Sigmoid colon (tissue), 6 donors: ENCODE measurements at regions not wholly inside any gene's neighbourhood (a gene's known extent, or its start where the extent isn't known, plus 50 kb on each side); places are given as distances from the start of the nearest gene placed in this dataset.
A peak's percentile ranks its signal among the peaks of the same experiment; 100 is the strongest.

ENCODE experiments used
- DNase-seq: peaks from one replicate; pipeline ENCODE4 v3.0.0-alpha.2; 2019
- H3K27ac ChIP-seq, 4 donors: fragments of 200-600 bp; sonication (generic); one replicate each; pipeline ENCODE4 v1.5.1; 2016 to 2019; ENCODE audit warnings: mild to moderate bottlenecking in 1 of 4
- H3K27me3 ChIP-seq, 3 donors: fragments of 200-600 bp; sonication (generic); one replicate each; pipeline ENCODE4 v1.5.1; 2019; ENCODE audit warnings: mild to moderate bottlenecking in 1 of 3
- H3K36me3 ChIP-seq, 4 donors: fragments of 200-600 bp; sonication (generic); one replicate each; pipeline ENCODE4 v1.5.1; 2016 to 2019
- H3K4me1 ChIP-seq, 4 donors: fragments of 200-600 bp; sonication (generic); one replicate each; pipeline ENCODE4 v1.5.1; 2017 to 2019
- H3K4me3 ChIP-seq, 4 donors: fragments of 200-600 bp; sonication (generic); one replicate each; pipeline ENCODE4 v1.5.1; 2017 to 2019; ENCODE audit warnings: mild to moderate bottlenecking in 2 of 4, moderate library complexity in 1 of 4
- H3K9me3 ChIP-seq, 4 donors: fragments of 200-600 bp in 3 of 4; sonication (generic) in 3 of 4; one replicate each; pipeline versions ENCODE4 v1.5.1 to v1.6.1; 2013 to 2019
- EP300 ChIP-seq, 4 donors: sonication (generic); formaldehyde crosslinking; IDR thresholded peaks; one replicate each; pipeline ENCODE4 v1.6.1; 2017; ENCODE audit warnings: antibody characterized with exemption in 4 of 4
- POLR2A ChIP-seq, 2 donors: fragments of 450-650 bp; IDR thresholded peaks; one replicate each; pipeline ENCODE4 v1.6.1; 2016; ENCODE audit warnings: antibody characterized with exemption in 2 of 2, mild to moderate bottlenecking in 2 of 2, moderate library complexity in 2 of 2
- POLR2AphosphoS5 ChIP-seq, 4 donors: sonication (generic); formaldehyde crosslinking; IDR thresholded peaks; one replicate each; pipeline ENCODE4 v1.6.1; 2017; ENCODE audit warnings: antibody characterized with exemption in 4 of 4
- WGBS, 2 donors: extraction: QIAGEN DNeasy Blood & Tissue Kit; methylation state at CpG; one replicate each; pipeline ENCODE4 v1.1.7; 2013; 5-methylcytosine and 5-hydroxymethylcytosine counted together
- intact Hi-C: fragments of 100-400 bp; cut with DNase I; formaldehyde crosslinking; loops from one replicate; pipeline ENCODE4 v1.15.1; 2023
- TF ChIP-seq, protein P1 (sequence below), 4 experiments: fragments of 450-650 bp in 3 of 4; fragments of 200-600 bp in 1 of 4; IDR thresholded peaks; one replicate each; pipeline ENCODE4 v1.5.1; 2016 to 2019; ENCODE audit warnings: antibody characterized with exemption in 4 of 4, mild to moderate bottlenecking in 3 of 4, moderate library complexity in 2 of 4
- donor health status: healthy with polysubstance abuse.
- donor health status: healthy.

GRCh38 chr6:81816380-81816779, 63.9 kb upstream of the TENT5A start:
- Histone ChIP-seq H3K4me1 (no peaks in the 10 kb centered on the region), H3K9me3 (no peaks in the 10 kb centered on the region), H3K36me3 (no peaks in the 10 kb centered on the region), H3K4me3 (no peak overlapping the region), H3K27me3 (no peaks in the 10 kb centered on the region), H3K27ac (no peak overlapping the region)
- intact Hi-C loops, result no loop called here
- 81 to 84% methylated on average over 2 of the region's 2 CpGs for WGBS, 2 donors
- DNase-seq, result no peak
- TF ChIP-seq POLR2A (IDR thresholded peaks at IDR 0.05) (no peak), EP300 (IDR thresholded peaks at IDR 0.05) (no peak), POLR2AphosphoS5 (IDR thresholded peaks at IDR 0.05) (no peak)
- TF ChIP-seq, protein P1, sequence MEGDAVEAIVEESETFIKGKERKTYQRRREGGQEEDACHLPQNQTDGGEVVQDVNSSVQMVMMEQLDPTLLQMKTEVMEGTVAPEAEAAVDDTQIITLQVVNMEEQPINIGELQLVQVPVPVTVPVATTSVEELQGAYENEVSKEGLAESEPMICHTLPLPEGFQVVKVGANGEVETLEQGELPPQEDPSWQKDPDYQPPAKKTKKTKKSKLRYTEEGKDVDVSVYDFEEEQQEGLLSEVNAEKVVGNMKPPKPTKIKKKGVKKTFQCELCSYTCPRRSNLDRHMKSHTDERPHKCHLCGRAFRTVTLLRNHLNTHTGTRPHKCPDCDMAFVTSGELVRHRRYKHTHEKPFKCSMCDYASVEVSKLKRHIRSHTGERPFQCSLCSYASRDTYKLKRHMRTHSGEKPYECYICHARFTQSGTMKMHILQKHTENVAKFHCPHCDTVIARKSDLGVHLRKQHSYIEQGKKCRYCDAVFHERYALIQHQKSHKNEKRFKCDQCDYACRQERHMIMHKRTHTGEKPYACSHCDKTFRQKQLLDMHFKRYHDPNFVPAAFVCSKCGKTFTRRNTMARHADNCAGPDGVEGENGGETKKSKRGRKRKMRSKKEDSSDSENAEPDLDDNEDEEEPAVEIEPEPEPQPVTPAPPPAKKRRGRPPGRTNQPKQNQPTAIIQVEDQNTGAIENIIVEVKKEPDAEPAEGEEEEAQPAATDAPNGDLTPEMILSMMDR (IDR thresholded peaks at IDR 0.05), result no peak

DNA sequence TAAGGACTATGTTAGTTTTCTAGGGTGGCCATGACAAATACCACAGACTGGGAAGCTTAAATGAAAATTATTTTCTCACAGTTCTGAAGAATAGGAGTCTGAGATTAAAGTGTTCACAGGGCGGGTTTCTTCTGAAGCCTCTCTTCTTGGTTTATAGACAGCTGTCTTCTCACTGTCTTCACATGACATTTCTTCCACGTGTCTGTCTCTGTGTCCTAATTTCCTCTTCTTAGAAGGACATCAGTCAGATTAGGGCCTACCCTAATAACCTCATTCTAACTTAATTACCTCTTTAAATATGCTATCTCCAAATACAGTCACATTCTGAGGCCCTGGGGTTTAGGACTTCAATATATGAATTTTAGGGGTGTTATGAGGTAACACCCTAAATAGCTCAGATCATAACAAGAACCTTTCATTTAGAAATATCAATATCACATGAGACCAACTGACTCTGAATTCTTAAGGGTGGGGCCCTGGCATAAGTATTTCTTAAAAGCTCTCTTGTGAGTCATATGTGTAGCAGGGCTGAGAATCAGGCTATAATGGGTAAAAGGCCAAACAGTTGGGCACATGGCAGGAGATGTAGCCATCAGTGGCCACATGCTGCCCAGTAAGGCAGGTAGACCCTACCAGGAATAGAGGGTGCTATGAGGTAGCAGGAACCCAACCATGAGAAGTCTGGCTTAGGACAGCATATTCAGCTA, 62.0 kb upstream of the TENT5A start:
- H3K36me3 ChIP-seq, result no peaks in the 10 kb centered on the region
- 30 to 60% methylated on average over 2 of the region's 2 CpGs for WGBS, 2 donors
- no peak for DNase-seq
- no peak for TF ChIP-seq POLR2AphosphoS5 (IDR thresholded peaks at IDR 0.05)
- no peak for TF ChIP-seq EP300 (IDR thresholded peaks at IDR 0.05)
- H3K27me3 ChIP-seq, result no peaks in the 10 kb centered on the region
- H3K4me1 ChIP-seq, result peaks cover 0 to 5% (median 1%) of the 10 kb centered on the region in 4 donors
- intact Hi-C loops, result no loop called here
- no peaks in the 10 kb centered on the region for H3K9me3 ChIP-seq
- H3K27ac ChIP-seq, result no peak overlapping the region
- no peak overlapping the region for H3K4me3 ChIP-seq

DNA sequence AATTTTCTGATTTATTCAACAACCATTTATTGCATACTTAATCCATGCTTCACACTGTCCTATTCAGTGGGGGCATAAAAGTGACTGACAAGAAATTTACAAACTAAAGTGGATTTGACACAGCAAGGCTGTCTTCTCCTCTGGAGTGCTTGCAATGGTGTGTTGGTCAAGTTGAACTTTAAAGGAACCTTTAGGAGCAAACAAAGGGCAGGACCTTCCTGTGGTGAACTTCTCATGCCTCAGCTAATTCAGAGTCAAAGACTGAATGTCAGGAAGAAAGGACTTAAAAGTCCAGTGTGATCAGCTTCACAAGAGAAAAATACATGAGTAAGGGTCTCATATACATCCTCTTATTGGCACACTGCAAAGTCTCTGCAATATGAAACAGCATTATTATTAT, 60.8 kb upstream of the TENT5A start:
- TF ChIP-seq EP300 (IDR thresholded peaks at IDR 0.05) (no peak), POLR2AphosphoS5 (IDR thresholded peaks at IDR 0.05) (no peak), POLR2A (IDR thresholded peaks at IDR 0.05) (no peak)
- TF ChIP-seq, protein P1 (IDR thresholded peaks at IDR 0.05), result no peak
- no peaks in the 10 kb centered on the region for H3K27me3 ChIP-seq
- no peak overlapping the region for H3K4me3 ChIP-seq
- no peak overlapping the region for H3K27ac ChIP-seq
- H3K36me3 ChIP-seq, result no peaks in the 10 kb centered on the region
- DNase-seq, result no peak
- peaks cover 0 to 14% (median 11%) of the 10 kb centered on the region in 4 donors for H3K4me1 ChIP-seq
- intact Hi-C loops, result no loop called here
- H3K9me3 ChIP-seq, result no peaks in the 10 kb centered on the region

GRCh38 chr6:81812401-81812800, 59.9 kb upstream of the TENT5A start:
- 59 to 82% methylated on average over 4 of the region's 4 CpGs for WGBS, 2 donors
- no peaks in the 10 kb centered on the region for H3K9me3 ChIP-seq
- H3K4me3 ChIP-seq, result no peak overlapping the region
- no peaks in the 10 kb centered on the region for H3K36me3 ChIP-seq
- H3K27me3 ChIP-seq, result no peaks in the 10 kb centered on the region
- DNase-seq, result no peak
- TF ChIP-seq POLR2A (IDR thresholded peaks at IDR 0.05) (no peak), EP300 (IDR thresholded peaks at IDR 0.05) (no peak), POLR2AphosphoS5 (IDR thresholded peaks at IDR 0.05) (no peak)
- TF ChIP-seq, protein P1 (IDR thresholded peaks at IDR 0.05), result no peak
- H3K4me1 ChIP-seq, result peaks cover 0 to 17% (median 12%) of the 10 kb centered on the region in 4 donors
- H3K27ac ChIP-seq, result no peak overlapping the region
- intact Hi-C loops, result no loop called here

DNA sequence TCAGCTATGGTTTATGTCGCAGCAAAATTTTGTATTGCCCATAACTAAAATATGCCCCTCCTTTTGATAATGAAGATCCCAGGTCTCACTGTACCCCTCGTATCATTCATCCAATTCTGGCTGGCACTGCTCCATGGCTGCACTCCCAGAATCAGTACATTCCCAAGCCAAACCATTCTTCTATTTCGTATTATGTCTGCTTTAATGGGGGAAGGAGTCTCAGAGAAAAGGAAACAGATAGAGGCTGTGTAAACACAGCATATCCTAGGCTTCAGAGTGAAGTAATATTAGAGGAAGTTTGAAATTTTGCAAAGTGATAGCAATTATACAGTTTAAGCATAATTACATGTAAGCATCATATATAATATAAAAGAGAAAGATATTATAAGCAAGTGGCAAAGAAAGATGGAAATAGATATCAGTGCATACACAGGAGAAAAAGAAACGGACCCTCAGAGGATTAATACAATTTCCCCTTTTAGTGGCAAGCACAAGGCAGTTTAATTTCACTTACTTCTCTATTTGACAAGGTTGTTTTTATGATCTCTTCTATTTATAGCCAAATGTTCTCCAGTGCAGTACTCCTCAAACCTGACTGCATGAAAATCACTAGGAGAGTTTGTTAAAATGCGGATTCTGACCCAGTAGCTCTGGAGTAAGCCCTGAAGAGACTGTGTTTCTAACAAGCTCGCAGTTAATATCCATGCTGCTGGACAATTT, 56.5 kb upstream of the TENT5A start:
- H3K4me3 ChIP-seq, result peak overlapping the region in 1 of 4 donors; percentile 13

More for the DNA sequence above, 56.5 kb upstream of the TENT5A start:
- 22 to 34% methylated on average over 6 of the region's 6 CpGs for WGBS, 2 donors
- intact Hi-C loops, result no loop called here
- Histone ChIP-seq H3K9me3 (no peaks in the 10 kb centered on the region), H3K4me1 (peaks cover 0 to 17% (median 12%) of the 10 kb centered on the region in 4 donors), H3K27ac (peak overlapping the region; percentile 19 to 54 (median 36)), H3K36me3 (no peaks in the 10 kb centered on the region), H3K27me3 (no peaks in the 10 kb centered on the region)
- TF ChIP-seq POLR2A (IDR thresholded peaks at IDR 0.05) (no peak), EP300 (IDR thresholded peaks at IDR 0.05) (no peak), POLR2AphosphoS5 (IDR thresholded peaks at IDR 0.05) (no peak)
- TF ChIP-seq, protein P1 (IDR thresholded peaks at IDR 0.05), result no peak
- DNase-seq, result no peak
